HEK293 (cell line): ENCODE measurements at regions not wholly inside any gene's neighbourhood (a gene's known extent, or its start where the extent isn't known, plus 50 kb on each side); places are given as distances from the start of the nearest gene placed in this dataset.

Source experiments
- AEBP2 ChIP-seq: fragments of 450-650 bp; formaldehyde crosslinking; IDR thresholded peaks from 2 replicates; pipeline ENCODE4 v1.5.1; 2016; ENCODE audit warnings: missing biosample characterization, missing genetic modification characterization, borderline replicate concordance
- EGR2 ChIP-seq: fragments of 450-650 bp; formaldehyde crosslinking; IDR thresholded peaks from 2 replicates; pipeline ENCODE4 v1.5.1; 2016; ENCODE audit warnings: low read depth, missing biosample characterization, missing genetic modification characterization
- GLI4 ChIP-seq: fragments of 450-650 bp; formaldehyde crosslinking; IDR thresholded peaks from 2 replicates; pipeline ENCODE4 v1.5.1; 2016; ENCODE audit warnings: missing biosample characterization, missing genetic modification characterization
- HIC1 ChIP-seq: fragments of 450-650 bp; formaldehyde crosslinking; IDR thresholded peaks from 2 replicates; pipeline ENCODE4 v1.5.1; 2016; ENCODE audit warnings: missing biosample characterization, missing genetic modification characterization
- IKZF3 ChIP-seq: fragments of 450-650 bp; IDR thresholded peaks from 2 replicates; pipeline ENCODE4 v1.5.0; 2018; ENCODE audit warnings: missing biosample characterization, mild to moderate bottlenecking, missing genetic modification characterization, moderate library complexity
- OSR2 ChIP-seq: fragments of 450-650 bp; formaldehyde crosslinking; IDR thresholded peaks from 2 replicates; pipeline ENCODE4 v1.5.1; 2016; ENCODE audit warnings: missing biosample characterization, missing genetic modification characterization
- OVOL3 ChIP-seq: fragments of 450-650 bp; formaldehyde crosslinking; IDR thresholded peaks from 2 replicates; pipeline ENCODE4 v1.5.1; 2016; ENCODE audit warnings: missing biosample characterization, missing genetic modification characterization
- PRDM6 ChIP-seq: fragments of 450-650 bp; formaldehyde crosslinking; IDR thresholded peaks from 2 replicates; pipeline ENCODE4 v1.5.1; 2017; ENCODE audit warnings: missing biosample characterization, missing genetic modification characterization
- SCRT1 ChIP-seq: fragments of 450-650 bp; formaldehyde crosslinking; IDR thresholded peaks from 2 replicates; pipeline ENCODE4 v1.5.1; 2016; ENCODE audit warnings: missing biosample characterization, missing genetic modification characterization, borderline replicate concordance
- TSHZ1 ChIP-seq: fragments of 450-650 bp; formaldehyde crosslinking; IDR thresholded peaks from 2 replicates; pipeline ENCODE4 v1.5.1; 2016; ENCODE audit warnings: missing biosample characterization, missing genetic modification characterization, borderline replicate concordance
- ZBTB8A ChIP-seq: fragments of 450-650 bp; formaldehyde crosslinking; IDR thresholded peaks from 2 replicates; pipeline ENCODE4 v1.5.1; 2016; ENCODE audit warnings: missing biosample characterization, missing genetic modification characterization
- ZNF148 ChIP-seq: fragments of 450-650 bp; formaldehyde crosslinking; IDR thresholded peaks from 2 replicates; pipeline ENCODE4 v1.5.0; 2017; ENCODE audit warnings: missing biosample characterization, missing genetic modification characterization, borderline replicate concordance
- ZNF335 ChIP-seq: fragments of 450-650 bp; formaldehyde crosslinking; conservative IDR thresholded peaks from 2 replicates; pipeline ENCODE4 v1.5.1; 2016; ENCODE audit warnings: missing biosample characterization, missing genetic modification characterization
- ZNF391 ChIP-seq: fragments of 450-650 bp; formaldehyde crosslinking; IDR thresholded peaks from 2 replicates; pipeline ENCODE4 v1.5.1; 2016; ENCODE audit warnings: low read depth, missing biosample characterization, missing genetic modification characterization, borderline replicate concordance
- ZNF513 ChIP-seq: fragments of 450-650 bp; IDR thresholded peaks from 2 replicates; pipeline ENCODE4 v1.5.1; 2018; ENCODE audit warnings: missing biosample characterization, missing genetic modification characterization
- ZNF518A ChIP-seq: fragments of 450-650 bp; formaldehyde crosslinking; conservative IDR thresholded peaks from 2 replicates; pipeline ENCODE4 v1.5.1; 2016; ENCODE audit warnings: low read depth, missing biosample characterization, missing genetic modification characterization
- ZNF580 ChIP-seq: fragments of 450-650 bp; formaldehyde crosslinking; IDR thresholded peaks from 2 replicates; pipeline ENCODE4 v1.5.1; 2016; ENCODE audit warnings: missing biosample characterization, missing genetic modification characterization
- ZNF610 ChIP-seq: fragments of 450-650 bp; formaldehyde crosslinking; IDR thresholded peaks from 2 replicates; pipeline ENCODE4 v1.5.1; 2016; ENCODE audit warnings: missing biosample characterization, missing genetic modification characterization, borderline replicate concordance
- ZXDB ChIP-seq: fragments of 450-650 bp; formaldehyde crosslinking; IDR thresholded peaks from 2 replicates; pipeline ENCODE4 v1.5.1; 2016; ENCODE audit warnings: missing biosample characterization, missing genetic modification characterization

- no peak for TF ChIP-seq ZNF148 (tag by site-specific recombination)
- 0 out of 2 replicates have a peak, but pooled peaks have one; percentile 14 for TF ChIP-seq ZNF518A (tag by site-specific recombination)
- TF ChIP-seq ZNF391 (tag by site-specific recombination), result 0 out of 2 replicates have a peak, but pooled peaks have one; percentile 41
- TF ChIP-seq HIC1 (tag by site-specific recombination), result no peak
- peak; percentile 97 for TF ChIP-seq PRDM6
- 0 out of 2 replicates have a peak, but pooled peaks have one; percentile 10 for TF ChIP-seq ZBTB8A (tag by site-specific recombination)
- TF ChIP-seq AEBP2 (tag by site-specific recombination), result no peak
- peak; percentile 77; the same call in 1 of the 2 replicates for TF ChIP-seq IKZF3 (tag by site-specific recombination)
- TF ChIP-seq TSHZ1, result no peak
- peak; percentile 77 for TF ChIP-seq ZXDB (tag by site-specific recombination)
- peak; percentile 42; the same call in 1 of the 2 replicates for TF ChIP-seq ZNF335
- TF ChIP-seq EGR2 (tag by site-specific recombination), result no peak
- peak; percentile 48; the same call in 1 of the 2 replicates for TF ChIP-seq ZNF610
- peak; percentile 83 for TF ChIP-seq OSR2 (tag by site-specific recombination)
- TF ChIP-seq SCRT1 (tag by site-specific recombination), result 0 out of 2 replicates have a peak, but pooled peaks have one; percentile 7
- TF ChIP-seq OVOL3 (tag by site-specific recombination), result peak; percentile 45; the same call in 1 of the 2 replicates
- peak; percentile 69 for TF ChIP-seq ZNF580 (tag by site-specific recombination)
- peak; percentile 67 for TF ChIP-seq ZNF513
- TF ChIP-seq GLI4 (tag by site-specific recombination), result no peak
These were observed 143.7 kb upstream of the NRP1 start (continued) for GRCh38 chr10:33478089-33478674.
